Pancreas (tissue), 10 donors: ENCODE measurements at regions not wholly inside any gene's neighbourhood (a gene's known extent, or its start where the extent isn't known, plus 50 kb on each side); places are given as distances from the start of the nearest gene placed in this dataset.

Source experiments
- ATAC-seq, 4 donors: fragments of 200-7000 bp; cut with Tn5 transposase; one replicate each; pipeline versions ENCODE4 v1.8.0 to v1.9.1; 2020; ENCODE audit warnings: mild to moderate bottlenecking in 4 of 4, moderate library complexity in 4 of 4
- DNase-seq, 6 donors: peaks; one replicate each; pipeline ENCODE4 v3.0.0-alpha.2; 2020
- FAIRE-seq: peaks from 2 replicates; lab custom pipeline; 2012; peaks lifted over from hg19 to GRCh38; lab: Jason Lieb, UNC
- H3K27ac ChIP-seq, 4 donors: fragments of 200-600 bp; sonication (generic); 1 replicate in 3 of 4; 2 replicates in 1 of 4; pipeline versions ENCODE4 v1.5.0 to v1.8.0; 2020
- H3K27me3 ChIP-seq, 4 donors: fragments of 200-600 bp; one replicate each; pipeline ENCODE4 v1.8.0; 2021
- H3K36me3 ChIP-seq, 3 donors: fragments of 200-600 bp; sonication (generic) in 1 of 3; one replicate each; pipeline versions ENCODE4 v1.5.0 to v1.8.0; 2020 to 2021
- H3K4me1 ChIP-seq, 3 donors: fragments of 200-600 bp; one replicate each; pipeline ENCODE4 v1.8.0; 2021
- H3K4me3 ChIP-seq, 4 donors: fragments of 200-600 bp; sonication (generic) in 2 of 4; one replicate each; pipeline versions ENCODE4 v1.5.0 to v1.8.0; 2020 to 2021
- H3K9me3 ChIP-seq, 4 donors: fragments of 200-600 bp; one replicate each; pipeline ENCODE4 v1.8.0; 2021
- WGBS, 2 donors: extraction: QIAGEN DNeasy Blood & Tissue Kit; methylation state at CpG; one replicate each; pipeline ENCODE4 v1.1.7; 2013; 5-methylcytosine and 5-hydroxymethylcytosine counted together
- intact Hi-C, 3 donors: fragments of 100-400 bp; cut with DNase I; formaldehyde crosslinking; loops; one replicate each; pipeline versions ENCODE4 v1.11.1 to v1.14.2; 2022
- TF ChIP-seq, protein P1 (sequence below), 4 donors: fragments of 200-600 bp; sonication (generic) in 3 of 4; IDR thresholded peaks; one replicate each; pipeline versions ENCODE4 v1.5.0 to v1.8.0; 2021; ENCODE audit warnings: antibody characterized with exemption in 4 of 4
- donor health status: healthy with polysubstance abuse.
- donor health status: DM: no; HTN: no; CAD: no; lungs with moderate emphysema.
- donor health status: DM: no; HTN: no; CAD: no.
- donor health status: control.
- donor health status: control.
- donor health status: Bipolar disorder and iron deficiency.
- donor health status: DM: yes; HTN: yes; CAD: no.
- donor health status: DM: no; HTN: no; CAD: no.
- donor health status: DM: no; HTN: no; CAD: no.
- donor health status: DM: yes; HTN: yes; CAD: no.

DNA sequence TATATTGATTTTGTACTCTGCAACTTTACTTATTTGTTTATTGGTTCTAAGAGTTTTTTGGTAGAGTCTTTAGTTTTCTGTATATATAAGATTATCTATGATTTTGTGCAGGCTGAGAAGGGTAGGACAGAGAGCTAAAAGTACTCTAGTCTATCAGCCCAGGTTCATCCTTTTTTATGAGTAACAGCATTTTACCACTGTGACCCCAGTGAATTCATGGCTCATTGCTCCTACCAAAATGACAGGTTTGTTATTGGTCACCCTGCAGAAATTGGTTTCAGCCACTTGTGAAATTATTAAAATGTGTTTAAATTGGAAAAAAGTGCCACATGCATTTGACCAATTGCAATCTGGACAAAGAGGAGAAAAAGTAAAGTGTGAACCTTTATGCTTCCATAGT, 421.4 kb upstream of the DAB2 start:
- no peak for ATAC-seq
- TF ChIP-seq, protein P1, sequence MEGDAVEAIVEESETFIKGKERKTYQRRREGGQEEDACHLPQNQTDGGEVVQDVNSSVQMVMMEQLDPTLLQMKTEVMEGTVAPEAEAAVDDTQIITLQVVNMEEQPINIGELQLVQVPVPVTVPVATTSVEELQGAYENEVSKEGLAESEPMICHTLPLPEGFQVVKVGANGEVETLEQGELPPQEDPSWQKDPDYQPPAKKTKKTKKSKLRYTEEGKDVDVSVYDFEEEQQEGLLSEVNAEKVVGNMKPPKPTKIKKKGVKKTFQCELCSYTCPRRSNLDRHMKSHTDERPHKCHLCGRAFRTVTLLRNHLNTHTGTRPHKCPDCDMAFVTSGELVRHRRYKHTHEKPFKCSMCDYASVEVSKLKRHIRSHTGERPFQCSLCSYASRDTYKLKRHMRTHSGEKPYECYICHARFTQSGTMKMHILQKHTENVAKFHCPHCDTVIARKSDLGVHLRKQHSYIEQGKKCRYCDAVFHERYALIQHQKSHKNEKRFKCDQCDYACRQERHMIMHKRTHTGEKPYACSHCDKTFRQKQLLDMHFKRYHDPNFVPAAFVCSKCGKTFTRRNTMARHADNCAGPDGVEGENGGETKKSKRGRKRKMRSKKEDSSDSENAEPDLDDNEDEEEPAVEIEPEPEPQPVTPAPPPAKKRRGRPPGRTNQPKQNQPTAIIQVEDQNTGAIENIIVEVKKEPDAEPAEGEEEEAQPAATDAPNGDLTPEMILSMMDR (IDR thresholded peaks at IDR 0.05) = no peak
- Histone ChIP-seq H3K27me3 (no peaks in the 10 kb centered on the region), H3K27ac (no peak overlapping the region), H3K36me3 (no peaks in the 10 kb centered on the region), H3K4me3 (no peak overlapping the region), H3K4me1 (no peaks in the 10 kb centered on the region), H3K9me3 (no peaks in the 10 kb centered on the region)
- no peak for FAIRE-seq
- DNase-seq = no peak
- intact Hi-C loops = no loop called here

DNA sequence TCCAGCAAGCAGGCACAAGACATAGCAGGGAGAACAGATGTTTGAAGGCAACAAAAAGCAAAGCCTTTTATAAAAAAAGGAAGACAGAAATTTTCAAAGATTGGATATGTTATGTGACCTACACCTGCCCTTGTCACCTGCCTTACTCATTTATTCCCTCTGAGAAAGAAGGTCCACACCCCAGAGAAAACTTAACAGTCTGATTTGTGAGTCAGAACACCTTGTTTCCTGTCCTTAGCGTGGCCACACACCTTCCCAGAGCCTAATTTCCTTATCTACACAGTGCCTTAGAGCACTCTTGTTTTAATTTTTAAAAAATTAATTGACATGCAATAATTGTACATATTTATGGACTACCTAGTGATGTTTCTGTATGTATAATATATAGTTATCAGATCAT, 419.0 kb upstream of the DAB2 start:
- Histone ChIP-seq H3K4me1 (no peaks in the 10 kb centered on the region), H3K27me3 (no peaks in the 10 kb centered on the region), H3K36me3 (no peaks in the 10 kb centered on the region), H3K27ac (no peak overlapping the region), H3K9me3 (no peaks in the 10 kb centered on the region), H3K4me3 (no peak overlapping the region)
- 67 to 72% methylated on average over 1 of the region's 1 CpG for WGBS, 2 donors
- intact Hi-C loops = no loop called here
- no peak for DNase-seq
- TF ChIP-seq, protein P1 (IDR thresholded peaks at IDR 0.05) = no peak
- no peak for ATAC-seq
- FAIRE-seq = no peak

DNA sequence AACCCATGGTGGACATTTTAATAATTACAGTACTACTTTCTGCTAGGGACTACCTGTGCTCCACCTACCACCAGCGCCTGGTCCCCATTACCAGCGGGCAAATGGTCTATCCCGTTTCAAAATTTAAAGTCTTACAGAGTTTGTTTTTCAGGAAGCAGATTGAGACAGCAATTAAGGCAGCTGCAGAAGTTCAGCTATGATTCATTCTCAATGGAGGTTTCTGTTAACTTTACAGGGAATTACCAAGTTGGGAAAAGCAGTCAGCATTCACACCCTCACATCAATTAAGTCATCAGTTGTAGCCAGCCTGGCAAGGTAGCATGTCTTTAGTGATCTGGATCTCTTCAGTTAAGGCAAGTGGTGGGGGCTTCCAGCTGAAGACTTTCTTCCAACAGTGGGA, 410.6 kb upstream of the DAB2 start:
- 90 to 93% methylated on average over 3 of the region's 3 CpGs for WGBS, 2 donors

DNA sequence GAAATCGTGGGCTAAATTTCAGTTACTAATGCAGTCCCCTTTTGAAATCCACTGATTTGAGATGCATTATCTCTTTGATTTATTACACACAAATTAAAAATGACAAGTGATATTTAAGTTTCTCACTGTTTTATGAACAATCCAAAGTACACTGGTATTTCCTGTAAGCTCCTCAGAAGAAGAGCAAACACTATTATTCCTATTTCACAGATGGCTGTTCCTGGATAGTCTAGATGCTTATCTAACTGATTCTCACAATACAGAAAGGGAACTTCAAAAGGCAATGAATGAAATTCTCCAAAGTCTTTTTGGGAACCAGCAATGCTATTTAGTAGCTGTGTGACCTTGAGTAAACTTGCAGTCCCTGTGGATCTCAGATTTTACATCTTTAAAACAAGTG, 404.7 kb upstream of the DAB2 start:
- TF ChIP-seq, protein P1 (IDR thresholded peaks at IDR 0.05) = no peak
- WGBS, 2 donors = 78 to 82% methylated on average over 1 of the region's 1 CpG
- Histone ChIP-seq H3K27me3 (no peaks in the 10 kb centered on the region), H3K4me3 (no peak overlapping the region), H3K27ac (no peak overlapping the region), H3K4me1 (no peaks in the 10 kb centered on the region), H3K9me3 (no peaks in the 10 kb centered on the region), H3K36me3 (no peaks in the 10 kb centered on the region)
- intact Hi-C loops = no loop called here
- no peak for FAIRE-seq
- no peak for ATAC-seq
- no peak for DNase-seq

More for the DNA sequence above, 410.6 kb upstream of the DAB2 start:
- ATAC-seq = no peak
- TF ChIP-seq, protein P1 (IDR thresholded peaks at IDR 0.05) = no peak
- no peaks in the 10 kb centered on the region for H3K36me3 ChIP-seq
- H3K27ac ChIP-seq = no peak overlapping the region
- H3K27me3 ChIP-seq = no peaks in the 10 kb centered on the region
- intact Hi-C loops = no loop called here
- no peak for DNase-seq
- H3K4me3 ChIP-seq = no peak overlapping the region
- no peaks in the 10 kb centered on the region for H3K9me3 ChIP-seq
- no peak for FAIRE-seq
- no peaks in the 10 kb centered on the region for H3K4me1 ChIP-seq

DNA sequence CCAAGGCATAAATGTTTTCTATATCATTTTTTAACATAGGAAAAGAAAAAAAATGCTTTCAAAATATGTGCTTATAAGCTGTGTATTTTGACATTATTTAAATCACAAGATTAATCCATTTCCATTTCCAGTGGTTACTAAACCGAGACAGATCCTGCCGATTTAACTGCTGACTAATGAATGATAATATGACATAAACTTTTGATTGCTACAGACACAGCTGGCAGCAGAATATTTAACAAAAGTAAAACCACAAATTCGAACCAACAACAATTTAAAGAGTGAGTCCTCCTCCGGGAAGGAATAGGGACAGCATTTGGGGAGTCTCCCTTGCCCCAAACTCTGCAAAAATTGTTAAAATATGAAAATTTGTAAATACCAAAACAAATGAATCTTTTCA, 401.3 kb upstream of the DAB2 start:
- 59 to 74% methylated on average over 4 of the region's 4 CpGs for WGBS, 2 donors
- FAIRE-seq (no peak), ATAC-seq (no peak), DNase-seq (no peak)
- Histone ChIP-seq H3K36me3 (no peaks in the 10 kb centered on the region), H3K4me1 (no peaks in the 10 kb centered on the region), H3K27ac (no peak overlapping the region), H3K9me3 (no peaks in the 10 kb centered on the region), H3K4me3 (no peak overlapping the region), H3K27me3 (no peaks in the 10 kb centered on the region)
- intact Hi-C loops = no loop called here
- TF ChIP-seq, protein P1 (IDR thresholded peaks at IDR 0.05) = no peak
